PFSK-1 (cell line): ENCODE measurements at regions not wholly inside any gene's neighbourhood (a gene's known extent, or its start where the extent isn't known, plus 50 kb on each side); places are given as distances from the start of the nearest gene placed in this dataset.

ENCODE experiments used
- POLR2AphosphoS5 ChIP-seq: IDR thresholded peaks from 2 replicates; pipeline ENCODE4 v1.6.1; 2012; ENCODE audit warnings: low read depth, mild to moderate bottlenecking, control low read depth, low read length, moderate library complexity
- TAF1 ChIP-seq: IDR thresholded peaks from 2 replicates; pipeline ENCODE4 v1.6.1; 2012; ENCODE audit warnings: low read length, control low read depth, borderline replicate concordance; ENCODE audit not compliant: insufficient read depth
- TF ChIP-seq, protein P1 (sequence below), 2 experiments: IDR thresholded peaks; 2 replicates each; pipeline versions ENCODE4 v1.6.1 to v1.8.0; 2011 to 2012; ENCODE audit warnings: low read depth in 2 of 2, low read length in 2 of 2, control low read depth in 1 of 2, inconsistent platforms in 1 of 2, mild to moderate bottlenecking in 1 of 2, moderate library complexity in 1 of 2; ENCODE audit not compliant: insufficient read depth in 1 of 2

DNA sequence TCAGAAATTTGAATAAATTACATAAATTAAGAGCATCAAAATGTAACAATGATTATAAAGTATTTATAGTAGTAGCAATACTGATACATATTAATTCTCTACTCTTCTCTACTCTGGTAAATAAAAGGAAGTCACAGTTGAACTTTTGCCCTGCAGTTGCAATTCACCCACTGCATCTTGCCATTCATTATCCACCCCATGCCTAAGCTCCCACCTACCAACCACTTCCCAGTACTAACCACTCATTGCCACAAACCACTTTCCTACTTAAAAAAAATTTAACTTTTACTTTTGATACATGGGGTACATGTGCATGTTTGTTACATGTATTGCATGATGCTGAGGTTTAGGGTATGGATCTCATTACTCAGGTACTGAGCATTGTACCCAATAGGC, 174.0 kb downstream of the RASSF9 start:
- TF ChIP-seq POLR2AphosphoS5 = no peak
- TF ChIP-seq TAF1 = no peak
- TF ChIP-seq, protein P1, sequence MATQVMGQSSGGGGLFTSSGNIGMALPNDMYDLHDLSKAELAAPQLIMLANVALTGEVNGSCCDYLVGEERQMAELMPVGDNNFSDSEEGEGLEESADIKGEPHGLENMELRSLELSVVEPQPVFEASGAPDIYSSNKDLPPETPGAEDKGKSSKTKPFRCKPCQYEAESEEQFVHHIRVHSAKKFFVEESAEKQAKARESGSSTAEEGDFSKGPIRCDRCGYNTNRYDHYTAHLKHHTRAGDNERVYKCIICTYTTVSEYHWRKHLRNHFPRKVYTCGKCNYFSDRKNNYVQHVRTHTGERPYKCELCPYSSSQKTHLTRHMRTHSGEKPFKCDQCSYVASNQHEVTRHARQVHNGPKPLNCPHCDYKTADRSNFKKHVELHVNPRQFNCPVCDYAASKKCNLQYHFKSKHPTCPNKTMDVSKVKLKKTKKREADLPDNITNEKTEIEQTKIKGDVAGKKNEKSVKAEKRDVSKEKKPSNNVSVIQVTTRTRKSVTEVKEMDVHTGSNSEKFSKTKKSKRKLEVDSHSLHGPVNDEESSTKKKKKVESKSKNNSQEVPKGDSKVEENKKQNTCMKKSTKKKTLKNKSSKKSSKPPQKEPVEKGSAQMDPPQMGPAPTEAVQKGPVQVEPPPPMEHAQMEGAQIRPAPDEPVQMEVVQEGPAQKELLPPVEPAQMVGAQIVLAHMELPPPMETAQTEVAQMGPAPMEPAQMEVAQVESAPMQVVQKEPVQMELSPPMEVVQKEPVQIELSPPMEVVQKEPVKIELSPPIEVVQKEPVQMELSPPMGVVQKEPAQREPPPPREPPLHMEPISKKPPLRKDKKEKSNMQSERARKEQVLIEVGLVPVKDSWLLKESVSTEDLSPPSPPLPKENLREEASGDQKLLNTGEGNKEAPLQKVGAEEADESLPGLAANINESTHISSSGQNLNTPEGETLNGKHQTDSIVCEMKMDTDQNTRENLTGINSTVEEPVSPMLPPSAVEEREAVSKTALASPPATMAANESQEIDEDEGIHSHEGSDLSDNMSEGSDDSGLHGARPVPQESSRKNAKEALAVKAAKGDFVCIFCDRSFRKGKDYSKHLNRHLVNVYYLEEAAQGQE (IDR thresholded peaks at IDR 0.05; ENCODE audit: insufficient read depth in 1 of 2, low read depth in 2 of 2, low read length in 2 of 2) = no peak
